GM23248 (cell line): ENCODE measurements at regions not wholly inside any gene's neighbourhood (a gene's known extent, or its start where the extent isn't known, plus 50 kb on each side); places are given as distances from the start of the nearest gene placed in this dataset.

Experiments used
- DNase-seq: peaks from one replicate; pipeline ENCODE4 v3.0.0-alpha.2; 2015
- H2AFZ ChIP-seq: fragments of 200-600 bp; sonication (generic); 2 replicates; pipeline ENCODE4 v1.6.1; 2016; ENCODE audit warnings: antibody characterized with exemption
- H3F3A ChIP-seq: fragments of 200-600 bp; sonication (generic); 2 replicates; pipeline ENCODE4 v1.6.1; 2016; ENCODE audit warnings: mild to moderate bottlenecking, antibody characterized with exemption, mixed run types; ENCODE audit not compliant: insufficient read depth
- H3K27ac ChIP-seq: fragments of 200-600 bp; sonication (generic); 2 replicates; pipeline ENCODE4 v1.5.1; 2016; ENCODE audit warnings: mild to moderate bottlenecking
- H3K27me3 ChIP-seq: fragments of 200-600 bp; sonication (generic); replicated peaks from 2 replicates; pipeline ENCODE4 v1.6.1; 2016; ENCODE audit warnings: mild to moderate bottlenecking; ENCODE audit not compliant: insufficient read depth
- H3K36me3 ChIP-seq: fragments of 200-600 bp; sonication (generic); 2 replicates; pipeline ENCODE4 v1.6.1; 2016; ENCODE audit warnings: low read depth, mild to moderate bottlenecking
- H3K4me1 ChIP-seq: fragments of 200-600 bp; sonication (generic); 2 replicates; pipeline ENCODE4 v1.6.1; 2016; ENCODE audit warnings: mild to moderate bottlenecking; ENCODE audit not compliant: insufficient read depth
- H3K4me2 ChIP-seq: fragments of 200-600 bp; sonication (generic); one replicate; pipeline ENCODE4 v1.6.1; 2016; ENCODE audit warnings: mild to moderate bottlenecking; ENCODE audit not compliant: unreplicated experiment
- H3K4me3 ChIP-seq: fragments of 200-600 bp; sonication (generic); 2 replicates; pipeline ENCODE4 v1.5.1; 2016; ENCODE audit warnings: mild to moderate bottlenecking
- H3K79me2 ChIP-seq: fragments of 200-600 bp; sonication (generic); 2 replicates; pipeline ENCODE4 v1.6.1; 2016; ENCODE audit warnings: mild to moderate bottlenecking; ENCODE audit not compliant: insufficient read depth
- H3K9ac ChIP-seq: fragments of 200-600 bp; sonication (generic); 2 replicates; pipeline ENCODE4 v1.6.1; 2016; ENCODE audit warnings: mild to moderate bottlenecking
- H3K9me2 ChIP-seq: fragments of 200-600 bp; sonication (generic); 2 replicates; pipeline ENCODE4 v1.6.1; 2016; ENCODE audit warnings: mixed run types, mild to moderate bottlenecking, moderate library complexity; ENCODE audit not compliant: insufficient read depth
- H3K9me3 ChIP-seq: fragments of 200-600 bp; sonication (generic); one replicate; pipeline ENCODE4 v1.6.1; 2017; ENCODE audit warnings: low read depth
- H4K20me1 ChIP-seq: fragments of 200-600 bp; sonication (generic); 2 replicates; pipeline ENCODE4 v1.6.0; 2016; ENCODE audit not compliant: insufficient read depth
- EZH2 ChIP-seq: fragments of 200-600 bp; sonication (generic); IDR thresholded peaks from 2 replicates; pipeline ENCODE4 v1.6.1; 2018; ENCODE audit warnings: antibody characterized with exemption, mild to moderate bottlenecking; ENCODE audit not compliant: insufficient read depth, poor library complexity, severe bottlenecking
- EZH2phosphoT487 ChIP-seq: fragments of 200-600 bp; sonication (generic); IDR thresholded peaks from 2 replicates; pipeline ENCODE4 v1.6.1; 2018; ENCODE audit warnings: antibody characterized with exemption, moderate library complexity, mild to moderate bottlenecking, low read depth; ENCODE audit not compliant: insufficient read depth
- WGBS, 2 experiments: methylation state at CpG; one replicate each; pipeline ENCODE4 v1.1.6; 2015 to 2017; ENCODE audit warnings: low lambda C conversion rate in 2 of 2, low coverage in 1 of 2; ENCODE audit errors: missing lambda C conversion rate in 2 of 2; 5-methylcytosine and 5-hydroxymethylcytosine counted together
- in situ Hi-C: fragments of 300-500 bp; cut with MboI; formaldehyde crosslinking; loops from 2 replicates; pipeline ENCODE4 v1.15.0; 2020

- Histone ChIP-seq H3K4me3 (no peak overlapping the region), H3F3A (no peaks in the 10 kb centered on the region)
- in situ Hi-C loops: no loop called here
Observed at GRCh38 chr2:17181051-17181752, 337.0 kb downstream of the RAD51AP2 start.

GRCh38 chr2:17179145-17179808, 339.0 kb downstream of the RAD51AP2 start:
- in situ Hi-C loops: no loop called here
- Histone ChIP-seq H3K79me2 (no peaks in the 10 kb centered on the region), H3K9me3 (no peaks in the 10 kb centered on the region), H3K36me3 (no peaks in the 10 kb centered on the region), H3K4me2 (no peak overlapping the region), H3K4me3 (no peak overlapping the region), H2AFZ (no peak overlapping the region), H3K9me2 (no peaks in the 10 kb centered on the region), H4K20me1 (no peaks in the 10 kb centered on the region), H3K27me3 (no peaks in the 10 kb centered on the region), H3F3A (no peaks in the 10 kb centered on the region), H3K27ac (no peak overlapping the region), H3K4me1 (no peaks in the 10 kb centered on the region), H3K9ac (no peak overlapping the region)
- WGBS, 2 experiments: 7 to 13% methylated on average over 1 of the region's 1 CpG
- TF ChIP-seq EZH2phosphoT487 (no peak), EZH2 (no peak)
- DNase-seq: no peak

More at GRCh38 chr2:17181051-17181752, 337.0 kb downstream of the RAD51AP2 start:
- H3K9me3 ChIP-seq: no peaks in the 10 kb centered on the region
- H3K27me3 ChIP-seq: no peaks in the 10 kb centered on the region
- no peak for DNase-seq
- no peaks in the 10 kb centered on the region for H3K9me2 ChIP-seq
- no peaks in the 10 kb centered on the region for H3K4me1 ChIP-seq
- no peak overlapping the region for H2AFZ ChIP-seq
- TF ChIP-seq EZH2phosphoT487 (no peak), EZH2 (no peak)
- H3K9ac ChIP-seq: no peak overlapping the region
- H3K27ac ChIP-seq: no peak overlapping the region
- WGBS, 2 experiments: 30 to 31% methylated on average over 4 of the region's 4 CpGs
- no peaks in the 10 kb centered on the region for H3K79me2 ChIP-seq
- H3K36me3 ChIP-seq: no peaks in the 10 kb centered on the region
- H3K4me2 ChIP-seq: no peak overlapping the region
- no peaks in the 10 kb centered on the region for H4K20me1 ChIP-seq

GRCh38 chr2:17177088-17177487, 341.2 kb downstream of the RAD51AP2 start:
- 0 to 3% methylated on average over 1 of the region's 1 CpG for WGBS, 2 experiments
- Histone ChIP-seq H3K79me2 (no peaks in the 10 kb centered on the region), H3K27me3 (no peaks in the 10 kb centered on the region), H3K4me1 (no peaks in the 10 kb centered on the region), H3F3A (no peaks in the 10 kb centered on the region), H3K9me2 (no peaks in the 10 kb centered on the region), H3K9ac (no peak overlapping the region), H3K4me2 (no peak overlapping the region), H3K9me3 (no peaks in the 10 kb centered on the region), H3K4me3 (no peak overlapping the region), H4K20me1 (no peaks in the 10 kb centered on the region), H2AFZ (no peak overlapping the region), H3K27ac (no peak overlapping the region), H3K36me3 (no peaks in the 10 kb centered on the region)
- no peak for TF ChIP-seq EZH2
- no peak for DNase-seq
- in situ Hi-C loops: no loop called here

- 16 to 19% methylated on average over 7 of the region's 7 CpGs for WGBS, 2 experiments
- peak; percentile 51 for DNase-seq
Observed at GRCh38 chr2:17171446-17172049, 346.7 kb downstream of the RAD51AP2 start.

More at GRCh38 chr2:17171446-17172049, 346.7 kb downstream of the RAD51AP2 start:
- Histone ChIP-seq H3K27ac (no peak overlapping the region), H3K9me2 (no peaks in the 10 kb centered on the region), H3K27me3 (no peaks in the 10 kb centered on the region), H3K4me2 (no peak overlapping the region), H2AFZ (no peak overlapping the region), H3K9ac (no peak overlapping the region), H3F3A (no peaks in the 10 kb centered on the region), H3K36me3 (no peaks in the 10 kb centered on the region), H3K4me3 (no peak overlapping the region), H3K9me3 (no peaks in the 10 kb centered on the region), H4K20me1 (no peaks in the 10 kb centered on the region), H3K4me1 (no peaks in the 10 kb centered on the region), H3K79me2 (no peaks in the 10 kb centered on the region)
- TF ChIP-seq EZH2phosphoT487: no peak
- no peak for TF ChIP-seq EZH2
- in situ Hi-C loops: no loop called here
